Suprapubic skin (tissue), 3 donors: ENCODE measurements at regions not wholly inside any gene's neighbourhood (a gene's known extent, or its start where the extent isn't known, plus 50 kb on each side); places are given as distances from the start of the nearest gene placed in this dataset.

Source experiments
- POLR2A ChIP-seq, 2 donors: fragments of 450-650 bp; IDR thresholded peaks; one replicate each; pipeline ENCODE4 v1.6.1; 2017; ENCODE audit warnings: antibody characterized with exemption in 2 of 2, mild to moderate bottlenecking in 2 of 2, moderate library complexity in 2 of 2
- TF ChIP-seq, protein P1 (sequence below), 2 donors: fragments of 200-600 bp in 1 of 2; fragments of 450-650 bp in 1 of 2; sonication (generic) in 1 of 2; IDR thresholded peaks; one replicate each; pipeline ENCODE4 v1.5.1; 2016 to 2019; ENCODE audit warnings: antibody characterized with exemption in 2 of 2, mild to moderate bottlenecking in 1 of 2, moderate library complexity in 1 of 2

DNA sequence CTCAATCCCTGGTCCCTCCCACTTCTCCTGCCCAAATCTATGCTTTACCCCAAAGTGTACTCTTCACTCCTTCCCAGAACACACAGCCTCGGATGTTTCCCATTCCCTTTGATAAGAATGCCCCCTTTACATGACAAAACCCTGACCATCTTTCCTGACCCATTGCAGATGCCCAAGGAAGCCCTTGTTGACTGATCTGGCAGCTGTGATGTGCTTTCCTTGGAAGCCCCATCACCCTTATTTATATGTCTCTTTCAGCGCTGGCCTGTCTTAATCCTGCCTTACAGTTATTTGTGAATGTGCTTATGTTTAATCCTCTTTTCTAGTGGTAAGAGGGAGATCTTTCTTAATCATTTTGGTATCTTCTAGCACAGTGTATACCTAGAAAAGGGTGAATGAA, 523.1 kb downstream of the CD83 start:
- no peak for TF ChIP-seq POLR2A (IDR thresholded peaks at IDR 0.05)
- TF ChIP-seq, protein P1, sequence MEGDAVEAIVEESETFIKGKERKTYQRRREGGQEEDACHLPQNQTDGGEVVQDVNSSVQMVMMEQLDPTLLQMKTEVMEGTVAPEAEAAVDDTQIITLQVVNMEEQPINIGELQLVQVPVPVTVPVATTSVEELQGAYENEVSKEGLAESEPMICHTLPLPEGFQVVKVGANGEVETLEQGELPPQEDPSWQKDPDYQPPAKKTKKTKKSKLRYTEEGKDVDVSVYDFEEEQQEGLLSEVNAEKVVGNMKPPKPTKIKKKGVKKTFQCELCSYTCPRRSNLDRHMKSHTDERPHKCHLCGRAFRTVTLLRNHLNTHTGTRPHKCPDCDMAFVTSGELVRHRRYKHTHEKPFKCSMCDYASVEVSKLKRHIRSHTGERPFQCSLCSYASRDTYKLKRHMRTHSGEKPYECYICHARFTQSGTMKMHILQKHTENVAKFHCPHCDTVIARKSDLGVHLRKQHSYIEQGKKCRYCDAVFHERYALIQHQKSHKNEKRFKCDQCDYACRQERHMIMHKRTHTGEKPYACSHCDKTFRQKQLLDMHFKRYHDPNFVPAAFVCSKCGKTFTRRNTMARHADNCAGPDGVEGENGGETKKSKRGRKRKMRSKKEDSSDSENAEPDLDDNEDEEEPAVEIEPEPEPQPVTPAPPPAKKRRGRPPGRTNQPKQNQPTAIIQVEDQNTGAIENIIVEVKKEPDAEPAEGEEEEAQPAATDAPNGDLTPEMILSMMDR (IDR thresholded peaks at IDR 0.05): no peak
